Cardiac muscle cell (in vitro differentiated cells and primary cell): ENCODE measurements at regions not wholly inside any gene's neighbourhood (a gene's known extent, or its start where the extent isn't known, plus 50 kb on each side); places are given as distances from the start of the nearest gene placed in this dataset.

Source experiments
- DNase-seq, 2 donors: peaks; one replicate each; pipeline versions ENCODE4 v3.0.0 to v3.0.0-alpha.2; 2010 to 2017; ENCODE audit warnings: low read depth in 1 of 2, low spot score in 1 of 2
- H3K27ac ChIP-seq: fragments of 200-600 bp; sonication (generic); 2 replicates; pipeline ENCODE4 v1.5.1; 2016
- H3K27me3 ChIP-seq: fragments of 200-600 bp; sonication (generic); 2 replicates; pipeline ENCODE4 v1.6.0; 2016; ENCODE audit warnings: control low read depth
- H3K36me3 ChIP-seq: fragments of 200-600 bp; sonication (generic); 2 replicates; pipeline ENCODE4 v1.5.1; 2016; ENCODE audit warnings: control low read depth
- H3K4me1 ChIP-seq: fragments of 200-600 bp; sonication (generic); 2 replicates; pipeline ENCODE4 v1.8.1; 2017; ENCODE audit warnings: low read depth, mild to moderate bottlenecking, mixed run types
- H3K4me3 ChIP-seq: fragments of 200-600 bp; sonication (generic); 2 replicates; pipeline ENCODE4 v1.5.1; 2016; ENCODE audit warnings: mild to moderate bottlenecking
- H3K9me3 ChIP-seq: fragments of 200-600 bp; sonication (generic); 2 replicates; pipeline ENCODE4 v1.5.1; 2017; ENCODE audit warnings: low read depth, mild to moderate bottlenecking, control low read depth
- CTCF ChIP-seq: IDR thresholded peaks from 2 replicates; pipeline ENCODE4 v1.5.1; 2012; ENCODE audit warnings: low read depth, mild to moderate bottlenecking, low read length

- Histone ChIP-seq H3K9me3 (no peaks in the 10 kb centered on the region), H3K4me3 (no peak overlapping the region), H3K27me3 (no peaks in the 10 kb centered on the region), H3K36me3 (no peaks in the 10 kb centered on the region), H3K4me1 (no peaks in the 10 kb centered on the region), H3K27ac (no peak overlapping the region)
- no peak for TF ChIP-seq CTCF
- no peak for DNase-seq
Measured at GRCh38 chr13:70835371-70835770, 727.1 kb upstream of the KLHL1 start.

DNA sequence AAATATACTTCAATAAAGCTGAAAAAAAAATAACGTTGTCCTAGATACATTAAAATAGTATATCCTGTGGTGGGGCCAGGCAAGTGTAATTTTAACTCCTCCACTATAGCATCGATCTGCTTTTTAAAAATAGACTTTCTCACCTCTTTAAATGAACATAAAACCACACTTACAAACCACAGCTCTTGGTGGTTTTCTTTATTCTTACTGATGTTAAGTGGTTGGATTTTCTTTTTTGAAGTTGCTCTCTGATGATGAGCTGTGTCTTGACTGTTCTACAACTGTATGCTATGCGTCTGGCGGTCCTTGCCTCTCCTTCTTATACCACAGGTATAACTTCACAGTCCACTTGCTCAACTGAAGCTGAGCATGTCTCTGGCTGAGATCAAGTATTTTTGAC lies 721.5 kb upstream of the KLHL1 start:
- Histone ChIP-seq H3K27ac (no peak overlapping the region), H3K4me3 (no peak overlapping the region), H3K9me3 (no peaks in the 10 kb centered on the region), H3K36me3 (no peaks in the 10 kb centered on the region), H3K4me1 (no peaks in the 10 kb centered on the region), H3K27me3 (no peaks in the 10 kb centered on the region)
- DNase-seq, result no peak
- TF ChIP-seq CTCF, result no peak

DNA sequence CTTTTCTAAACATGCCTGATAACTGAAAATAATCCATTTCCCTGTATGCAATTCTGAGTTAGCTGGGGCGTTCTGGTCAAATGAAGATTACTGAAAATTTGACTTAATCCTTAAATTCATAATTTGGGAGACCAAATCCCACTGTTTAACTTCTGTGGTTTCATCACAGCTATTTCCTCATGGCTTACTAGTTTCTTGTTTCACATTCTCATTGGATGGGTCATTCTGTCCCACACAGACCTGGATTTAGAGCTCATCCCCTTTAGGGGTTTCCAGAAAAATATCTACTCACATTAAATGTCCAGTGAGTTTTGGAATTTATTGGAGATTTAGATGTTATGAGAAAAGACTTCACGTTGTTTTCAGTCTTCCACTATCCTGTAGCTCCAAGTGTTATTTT lies 709.3 kb upstream of the KLHL1 start:
- DNase-seq, result no peak
- Histone ChIP-seq H3K27ac (no peak overlapping the region), H3K4me3 (no peak overlapping the region), H3K36me3 (no peaks in the 10 kb centered on the region), H3K4me1 (no peaks in the 10 kb centered on the region), H3K9me3 (no peaks in the 10 kb centered on the region), H3K27me3 (no peaks in the 10 kb centered on the region)
- TF ChIP-seq CTCF, result no peak

GRCh38 chr13:70816853-70817252 lies 708.6 kb upstream of the KLHL1 start:
- no peak overlapping the region for H3K27ac ChIP-seq
- no peak overlapping the region for H3K4me3 ChIP-seq
- no peak for TF ChIP-seq CTCF
- H3K9me3 ChIP-seq, result no peaks in the 10 kb centered on the region
- no peaks in the 10 kb centered on the region for H3K36me3 ChIP-seq
- DNase-seq, result no peak
- no peaks in the 10 kb centered on the region for H3K27me3 ChIP-seq
- H3K4me1 ChIP-seq, result no peaks in the 10 kb centered on the region

GRCh38 chr13:70814684-70815083 lies 706.4 kb upstream of the KLHL1 start:
- no peaks in the 10 kb centered on the region for H3K27me3 ChIP-seq
- DNase-seq, result no peak
- H3K4me1 ChIP-seq, result no peaks in the 10 kb centered on the region
- no peak overlapping the region for H3K27ac ChIP-seq
- H3K4me3 ChIP-seq, result no peak overlapping the region
- no peaks in the 10 kb centered on the region for H3K36me3 ChIP-seq
- no peaks in the 10 kb centered on the region for H3K9me3 ChIP-seq
- TF ChIP-seq CTCF, result no peak

DNA sequence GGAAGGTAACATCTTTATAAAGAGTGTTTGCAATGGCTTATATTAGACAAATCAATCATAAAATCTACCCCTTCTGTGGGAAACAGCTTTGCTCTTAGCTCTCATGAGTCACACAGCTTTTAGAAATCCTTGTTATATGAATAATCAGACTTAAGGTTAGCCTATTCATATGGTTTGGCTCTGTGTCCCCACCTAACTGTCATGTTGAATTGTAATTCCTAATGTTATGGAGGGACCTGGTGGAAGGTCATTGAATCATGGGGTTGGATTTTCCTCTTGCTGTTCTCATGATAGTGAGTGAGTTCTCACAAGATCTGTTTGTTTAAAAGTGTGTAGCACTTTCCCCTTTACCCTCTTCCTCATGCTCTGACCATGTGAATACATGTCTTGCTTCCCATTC lies 704.2 kb upstream of the KLHL1 start:
- Histone ChIP-seq H3K36me3 (no peaks in the 10 kb centered on the region), H3K27me3 (no peaks in the 10 kb centered on the region), H3K9me3 (no peaks in the 10 kb centered on the region), H3K4me3 (no peak overlapping the region), H3K4me1 (no peaks in the 10 kb centered on the region), H3K27ac (no peak overlapping the region)
- DNase-seq, result no peak
- no peak for TF ChIP-seq CTCF
